OCI-LY1 (cell line): ENCODE measurements at regions not wholly inside any gene's neighbourhood (a gene's known extent, or its start where the extent isn't known, plus 50 kb on each side); places are given as distances from the start of the nearest gene placed in this dataset.

ENCODE experiments used
- H2AFZ ChIP-seq: fragments of 200-600 bp; sonication (generic), shearing (Covaris generic); 2 replicates; pipeline ENCODE4 v1.6.0; 2014; ENCODE audit warnings: antibody characterized with exemption, mild to moderate bottlenecking, low read length
- H3F3A ChIP-seq: fragments of 200-600 bp; sonication (generic), shearing (Covaris generic); 2 replicates; pipeline ENCODE4 v1.6.0; 2014; ENCODE audit warnings: mild to moderate bottlenecking, antibody characterized with exemption, low read length, moderate library complexity; ENCODE audit not compliant: insufficient read depth
- H3K27ac ChIP-seq: fragments of 200-600 bp; sonication (generic); 2 replicates; pipeline ENCODE4 v1.5.1; 2014; ENCODE audit warnings: low read length, mixed run types, mild to moderate bottlenecking, low read depth; ENCODE audit not compliant: poor library complexity, severe bottlenecking
- H3K27me3 ChIP-seq: fragments of 200-600 bp; sonication (generic); 2 replicates; pipeline ENCODE4 v1.6.0; 2014; ENCODE audit warnings: antibody characterized with exemption, mild to moderate bottlenecking, low read length, moderate library complexity; ENCODE audit not compliant: insufficient read depth
- H3K36me3 ChIP-seq: fragments of 200-600 bp; sonication (generic); 2 replicates; pipeline ENCODE4 v1.6.1; 2014; ENCODE audit warnings: mild to moderate bottlenecking, antibody characterized with exemption, low read length, moderate library complexity, mixed read lengths; ENCODE audit not compliant: insufficient read depth
- H3K4me1 ChIP-seq: fragments of 200-600 bp; sonication (generic); 2 replicates; pipeline ENCODE4 v1.5.1; 2014; ENCODE audit warnings: mild to moderate bottlenecking, low read length, moderate library complexity; ENCODE audit not compliant: insufficient read depth, severe bottlenecking
- H3K4me2 ChIP-seq: fragments of 200-600 bp; sonication (generic), shearing (Covaris generic); 2 replicates; pipeline ENCODE4 v1.6.1; 2014; ENCODE audit warnings: low read length
- H3K4me3 ChIP-seq: fragments of 200-600 bp; sonication (generic); 2 replicates; pipeline ENCODE4 v1.5.1; 2014; ENCODE audit warnings: low read length, low read depth, mild to moderate bottlenecking, mixed read lengths; ENCODE audit not compliant: poor library complexity, severe bottlenecking
- H3K79me2 ChIP-seq: fragments of 200-600 bp; shearing (Covaris generic); 2 replicates; pipeline ENCODE4 v1.6.1; 2016; ENCODE audit warnings: mixed run types, low read length, mixed read lengths; ENCODE audit not compliant: insufficient read depth
- H3K9ac ChIP-seq: fragments of 200-600 bp; sonication (generic), shearing (Covaris generic); 2 replicates; pipeline ENCODE4 v1.6.1; 2014; ENCODE audit warnings: mild to moderate bottlenecking, low read length, mixed read lengths
- H3K9me2 ChIP-seq: fragments of 200-600 bp; sonication (generic), shearing (Covaris generic); 2 replicates; pipeline ENCODE4 v1.6.1; 2014; ENCODE audit warnings: low read depth, mild to moderate bottlenecking, low read length, mixed read lengths
- H3K9me3 ChIP-seq: fragments of 200-600 bp; shearing (Covaris generic); 2 replicates; pipeline ENCODE4 v1.6.1; 2014; ENCODE audit warnings: low read length, mixed read lengths
- H4K20me1 ChIP-seq: fragments of 200-600 bp; sonication (generic), shearing (Covaris generic); 2 replicates; pipeline ENCODE4 v1.6.0; 2016; ENCODE audit warnings: mild to moderate bottlenecking, low read length; ENCODE audit not compliant: insufficient read depth
- EZH2 ChIP-seq: fragments of 200-600 bp; sonication (generic), shearing (Covaris generic); IDR thresholded peaks from 2 replicates; pipeline ENCODE4 v1.8.0; 2017; ENCODE audit warnings: borderline replicate concordance, mixed run types, mild to moderate bottlenecking, antibody characterized with exemption, low read length, moderate library complexity, mixed read lengths
- TF ChIP-seq, protein P1 (sequence below): fragments of 200-600 bp; sonication (generic), shearing (Covaris generic); IDR thresholded peaks from 2 replicates; pipeline ENCODE4 v1.5.1; 2017; ENCODE audit warnings: mild to moderate bottlenecking, antibody characterized with exemption, low read length, moderate library complexity, mixed read lengths

DNA sequence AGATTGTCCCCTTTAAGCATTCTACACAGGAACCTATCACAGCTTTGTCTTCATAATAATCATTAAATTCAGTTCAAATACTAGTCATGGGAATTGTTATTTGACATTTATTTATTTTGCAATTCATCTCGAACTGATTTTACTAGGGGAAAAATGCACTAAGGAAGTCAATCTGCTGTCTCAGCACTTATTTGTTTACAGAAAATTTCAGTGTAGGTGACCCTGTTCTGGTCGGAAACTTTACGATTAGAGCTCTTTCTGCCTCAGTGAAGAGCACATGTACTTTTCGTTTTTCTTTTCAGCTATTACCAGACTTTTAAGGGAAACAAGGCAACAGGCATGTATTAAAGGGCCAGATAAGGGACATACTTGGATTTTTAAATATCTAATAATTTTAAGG is 1405.7 kb upstream of the ZEB2 start:
- no peak overlapping the region for H3K9ac ChIP-seq
- no peaks in the 10 kb centered on the region for H3K9me3 ChIP-seq

DNA sequence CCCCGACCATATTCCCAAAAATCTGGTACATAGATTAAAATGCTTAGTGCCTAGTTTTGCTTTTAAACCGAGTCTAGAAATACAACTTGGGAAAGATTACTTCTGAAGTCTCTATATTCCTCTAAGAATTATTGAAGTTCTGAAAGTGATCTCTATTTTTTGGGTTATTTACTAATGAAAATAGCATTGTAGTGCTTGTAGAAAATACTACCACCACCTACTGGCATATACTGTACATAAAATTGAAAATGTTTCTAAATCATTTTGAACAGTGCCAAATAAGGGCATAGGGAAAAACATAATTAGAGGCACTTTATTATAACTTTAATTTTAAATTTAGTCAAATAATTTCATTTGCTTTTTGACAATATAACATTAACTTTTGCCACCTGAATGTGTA is 1399.6 kb upstream of the ZEB2 start:
- H3K27me3 ChIP-seq: no peaks in the 10 kb centered on the region
- H3K4me2 ChIP-seq: no peak overlapping the region
- H3K9me2 ChIP-seq: no peaks in the 10 kb centered on the region
- no peaks in the 10 kb centered on the region for H3F3A ChIP-seq
- H3K27ac ChIP-seq: no peak overlapping the region
- no peaks in the 10 kb centered on the region for H3K79me2 ChIP-seq
- H3K9ac ChIP-seq: no peak overlapping the region
- no peaks in the 10 kb centered on the region for H3K9me3 ChIP-seq
- H3K36me3 ChIP-seq: no peaks in the 10 kb centered on the region
- peaks cover 25% of the 10 kb centered on the region for H3K4me1 ChIP-seq
- H4K20me1 ChIP-seq: no peaks in the 10 kb centered on the region
- no peak overlapping the region for H3K4me3 ChIP-seq
- H2AFZ ChIP-seq: no peak overlapping the region
- no peak for TF ChIP-seq EZH2
- TF ChIP-seq, protein P1, sequence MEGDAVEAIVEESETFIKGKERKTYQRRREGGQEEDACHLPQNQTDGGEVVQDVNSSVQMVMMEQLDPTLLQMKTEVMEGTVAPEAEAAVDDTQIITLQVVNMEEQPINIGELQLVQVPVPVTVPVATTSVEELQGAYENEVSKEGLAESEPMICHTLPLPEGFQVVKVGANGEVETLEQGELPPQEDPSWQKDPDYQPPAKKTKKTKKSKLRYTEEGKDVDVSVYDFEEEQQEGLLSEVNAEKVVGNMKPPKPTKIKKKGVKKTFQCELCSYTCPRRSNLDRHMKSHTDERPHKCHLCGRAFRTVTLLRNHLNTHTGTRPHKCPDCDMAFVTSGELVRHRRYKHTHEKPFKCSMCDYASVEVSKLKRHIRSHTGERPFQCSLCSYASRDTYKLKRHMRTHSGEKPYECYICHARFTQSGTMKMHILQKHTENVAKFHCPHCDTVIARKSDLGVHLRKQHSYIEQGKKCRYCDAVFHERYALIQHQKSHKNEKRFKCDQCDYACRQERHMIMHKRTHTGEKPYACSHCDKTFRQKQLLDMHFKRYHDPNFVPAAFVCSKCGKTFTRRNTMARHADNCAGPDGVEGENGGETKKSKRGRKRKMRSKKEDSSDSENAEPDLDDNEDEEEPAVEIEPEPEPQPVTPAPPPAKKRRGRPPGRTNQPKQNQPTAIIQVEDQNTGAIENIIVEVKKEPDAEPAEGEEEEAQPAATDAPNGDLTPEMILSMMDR: peak; percentile 43; the same call in 1 of the 2 replicates

More for the DNA sequence above, 1405.7 kb upstream of the ZEB2 start:
- no peak for TF ChIP-seq EZH2
- peak overlapping the region; percentile 38 for H3K4me2 ChIP-seq
- peaks cover 43% of the 10 kb centered on the region for H3K4me1 ChIP-seq
- H2AFZ ChIP-seq: peak overlapping the region; percentile 93; the same call in 1 of the 2 replicates
- no peaks in the 10 kb centered on the region for H3K79me2 ChIP-seq
- H3K4me3 ChIP-seq: no peak overlapping the region
- H3F3A ChIP-seq: no peaks in the 10 kb centered on the region
- no peaks in the 10 kb centered on the region for H3K9me2 ChIP-seq
- no peaks in the 10 kb centered on the region for H3K36me3 ChIP-seq
- H3K27ac ChIP-seq: peak overlapping the region; percentile 41
- H4K20me1 ChIP-seq: no peaks in the 10 kb centered on the region
- no peaks in the 10 kb centered on the region for H3K27me3 ChIP-seq

GRCh38 chr2:145918951-145919350 is 1399.0 kb upstream of the ZEB2 start:
- H3K36me3 ChIP-seq: no peaks in the 10 kb centered on the region
- no peak overlapping the region for H3K4me3 ChIP-seq
- no peak overlapping the region for H2AFZ ChIP-seq
- H3K9me3 ChIP-seq: no peaks in the 10 kb centered on the region
- H3K4me2 ChIP-seq: no peak overlapping the region
- peaks cover 25% of the 10 kb centered on the region for H3K4me1 ChIP-seq
- H4K20me1 ChIP-seq: no peaks in the 10 kb centered on the region
- no peak for TF ChIP-seq EZH2
- TF ChIP-seq, protein P1: no peak
- no peaks in the 10 kb centered on the region for H3K9me2 ChIP-seq
- no peaks in the 10 kb centered on the region for H3K79me2 ChIP-seq
- no peaks in the 10 kb centered on the region for H3F3A ChIP-seq
- H3K27ac ChIP-seq: no peak overlapping the region
- no peaks in the 10 kb centered on the region for H3K27me3 ChIP-seq
- H3K9ac ChIP-seq: no peak overlapping the region

DNA sequence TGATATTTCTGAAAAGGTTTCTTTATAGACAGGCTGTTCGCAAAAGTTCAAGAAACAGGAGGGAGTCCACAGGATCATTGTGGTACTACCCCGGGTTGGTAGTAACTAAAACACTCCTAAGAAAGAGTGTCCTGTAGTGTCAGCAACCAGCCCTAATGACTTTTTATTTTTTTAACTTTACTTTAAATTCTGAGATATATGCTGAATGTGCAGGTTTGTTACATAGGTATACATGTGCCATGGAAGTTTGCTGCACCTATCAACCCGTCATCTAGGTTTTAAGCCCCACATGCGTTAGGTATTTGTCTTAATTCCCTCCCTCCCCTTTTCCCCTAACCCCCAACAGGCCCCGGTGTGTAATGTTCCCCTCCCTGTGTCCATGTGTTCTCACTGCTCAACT is 1396.9 kb upstream of the ZEB2 start:
- H3K4me3 ChIP-seq: no peak overlapping the region
- H3K9ac ChIP-seq: no peak overlapping the region
- peaks cover 25% of the 10 kb centered on the region for H3K4me1 ChIP-seq
- H3K9me2 ChIP-seq: no peaks in the 10 kb centered on the region
- H4K20me1 ChIP-seq: no peaks in the 10 kb centered on the region
- H3K9me3 ChIP-seq: no peaks in the 10 kb centered on the region
- no peak overlapping the region for H3K27ac ChIP-seq
- H3K4me2 ChIP-seq: no peak overlapping the region
- H3K27me3 ChIP-seq: no peaks in the 10 kb centered on the region
- H3K36me3 ChIP-seq: no peaks in the 10 kb centered on the region
- no peak overlapping the region for H2AFZ ChIP-seq
- TF ChIP-seq EZH2: no peak
- TF ChIP-seq, protein P1: no peak
- H3F3A ChIP-seq: no peaks in the 10 kb centered on the region
- no peaks in the 10 kb centered on the region for H3K79me2 ChIP-seq
